Pancreas (tissue), 10 donors: ENCODE measurements at regions not wholly inside any gene's neighbourhood (a gene's known extent, or its start where the extent isn't known, plus 50 kb on each side); places are given as distances from the start of the nearest gene placed in this dataset.

Experiments
- ATAC-seq, 4 donors: fragments of 200-7000 bp; cut with Tn5 transposase; one replicate each; pipeline versions ENCODE4 v1.8.0 to v1.9.1; 2020; ENCODE audit warnings: mild to moderate bottlenecking in 4 of 4, moderate library complexity in 4 of 4
- DNase-seq, 6 donors: peaks; one replicate each; pipeline ENCODE4 v3.0.0-alpha.2; 2020
- FAIRE-seq: peaks from 2 replicates; lab custom pipeline; 2012; peaks lifted over from hg19 to GRCh38; lab: Jason Lieb, UNC
- H3K27ac ChIP-seq, 4 donors: fragments of 200-600 bp; sonication (generic); 1 replicate in 3 of 4; 2 replicates in 1 of 4; pipeline versions ENCODE4 v1.5.0 to v1.8.0; 2020
- H3K27me3 ChIP-seq, 4 donors: fragments of 200-600 bp; one replicate each; pipeline ENCODE4 v1.8.0; 2021
- H3K36me3 ChIP-seq, 3 donors: fragments of 200-600 bp; sonication (generic) in 1 of 3; one replicate each; pipeline versions ENCODE4 v1.5.0 to v1.8.0; 2020 to 2021
- H3K4me1 ChIP-seq, 3 donors: fragments of 200-600 bp; one replicate each; pipeline ENCODE4 v1.8.0; 2021
- H3K4me3 ChIP-seq, 4 donors: fragments of 200-600 bp; sonication (generic) in 2 of 4; one replicate each; pipeline versions ENCODE4 v1.5.0 to v1.8.0; 2020 to 2021
- H3K9me3 ChIP-seq, 4 donors: fragments of 200-600 bp; one replicate each; pipeline ENCODE4 v1.8.0; 2021
- WGBS, 2 donors: extraction: QIAGEN DNeasy Blood & Tissue Kit; methylation state at CpG; one replicate each; pipeline ENCODE4 v1.1.7; 2013; 5-methylcytosine and 5-hydroxymethylcytosine counted together
- intact Hi-C, 3 donors: fragments of 100-400 bp; cut with DNase I; formaldehyde crosslinking; loops; one replicate each; pipeline versions ENCODE4 v1.11.1 to v1.14.2; 2022
- TF ChIP-seq, protein P1 (sequence below), 4 donors: fragments of 200-600 bp; sonication (generic) in 3 of 4; IDR thresholded peaks; one replicate each; pipeline versions ENCODE4 v1.5.0 to v1.8.0; 2021; ENCODE audit warnings: antibody characterized with exemption in 4 of 4
- donor health status: healthy with polysubstance abuse.
- donor health status: DM: no; HTN: no; CAD: no; lungs with moderate emphysema.
- donor health status: DM: no; HTN: no; CAD: no.
- donor health status: control.
- donor health status: control.
- donor health status: Bipolar disorder and iron deficiency.
- donor health status: DM: yes; HTN: yes; CAD: no.
- donor health status: DM: no; HTN: no; CAD: no.
- donor health status: DM: no; HTN: no; CAD: no.
- donor health status: DM: yes; HTN: yes; CAD: no.

DNA sequence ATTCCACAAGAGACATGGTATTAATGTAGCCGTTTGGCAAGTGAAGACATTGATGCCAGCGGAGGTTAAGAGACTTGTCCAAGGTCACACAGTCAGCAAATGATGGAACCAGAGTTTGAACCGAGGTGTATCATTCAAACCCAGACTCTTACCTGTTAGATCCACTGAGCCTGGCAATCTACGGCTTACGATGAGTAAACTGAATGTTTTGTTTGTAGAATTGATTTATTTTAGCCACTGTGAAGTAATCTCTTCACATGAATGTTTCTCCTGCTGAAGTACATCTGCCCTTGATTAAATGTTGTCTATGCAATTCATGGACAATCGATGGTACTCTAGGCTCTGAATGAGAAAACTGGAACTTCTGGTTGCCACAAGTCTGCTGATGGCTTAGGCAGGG, 155.5 kb upstream of the NAV2 start:
- H3K27me3 ChIP-seq: no peaks in the 10 kb centered on the region
- intact Hi-C loops: loop anchor here in 1 of 3 donors (5.0 kb wide), 1 partner anchor 485 kb away; no protein-coding TSS in a partner anchor
- H3K9me3 ChIP-seq: no peaks in the 10 kb centered on the region
- H3K4me3 ChIP-seq: no peak overlapping the region
- no peaks in the 10 kb centered on the region for H3K36me3 ChIP-seq
- DNase-seq: no peak
- WGBS, 2 donors: 16 to 19% methylated on average over 6 of the region's 6 CpGs
- no peak for FAIRE-seq
- no peaks in the 10 kb centered on the region for H3K4me1 ChIP-seq
- ATAC-seq: no peak
- no peak overlapping the region for H3K27ac ChIP-seq
- TF ChIP-seq, protein P1, sequence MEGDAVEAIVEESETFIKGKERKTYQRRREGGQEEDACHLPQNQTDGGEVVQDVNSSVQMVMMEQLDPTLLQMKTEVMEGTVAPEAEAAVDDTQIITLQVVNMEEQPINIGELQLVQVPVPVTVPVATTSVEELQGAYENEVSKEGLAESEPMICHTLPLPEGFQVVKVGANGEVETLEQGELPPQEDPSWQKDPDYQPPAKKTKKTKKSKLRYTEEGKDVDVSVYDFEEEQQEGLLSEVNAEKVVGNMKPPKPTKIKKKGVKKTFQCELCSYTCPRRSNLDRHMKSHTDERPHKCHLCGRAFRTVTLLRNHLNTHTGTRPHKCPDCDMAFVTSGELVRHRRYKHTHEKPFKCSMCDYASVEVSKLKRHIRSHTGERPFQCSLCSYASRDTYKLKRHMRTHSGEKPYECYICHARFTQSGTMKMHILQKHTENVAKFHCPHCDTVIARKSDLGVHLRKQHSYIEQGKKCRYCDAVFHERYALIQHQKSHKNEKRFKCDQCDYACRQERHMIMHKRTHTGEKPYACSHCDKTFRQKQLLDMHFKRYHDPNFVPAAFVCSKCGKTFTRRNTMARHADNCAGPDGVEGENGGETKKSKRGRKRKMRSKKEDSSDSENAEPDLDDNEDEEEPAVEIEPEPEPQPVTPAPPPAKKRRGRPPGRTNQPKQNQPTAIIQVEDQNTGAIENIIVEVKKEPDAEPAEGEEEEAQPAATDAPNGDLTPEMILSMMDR (IDR thresholded peaks at IDR 0.05): no peak

DNA sequence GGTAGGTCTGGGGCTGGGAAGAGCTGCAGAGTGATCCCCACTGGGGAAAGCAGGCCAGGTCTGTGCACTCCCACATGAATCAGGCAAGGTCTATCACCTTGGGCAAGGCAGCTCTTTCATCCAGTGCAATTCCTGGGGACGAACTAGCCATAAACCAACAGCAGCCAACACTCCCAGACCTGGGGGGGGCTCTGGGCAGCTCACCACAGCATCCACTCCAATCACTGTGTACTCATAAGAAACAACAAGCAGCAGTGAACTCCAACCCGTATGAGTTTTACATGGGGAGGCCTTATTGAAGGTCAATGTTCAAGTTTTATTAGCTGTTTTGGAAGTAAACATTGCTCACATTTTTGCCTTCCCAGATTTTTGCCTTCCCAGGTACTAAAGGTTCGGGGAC, 157.4 kb upstream of the NAV2 start:
- H3K27ac ChIP-seq: no peak overlapping the region
- H3K36me3 ChIP-seq: no peaks in the 10 kb centered on the region
- FAIRE-seq (no peak), DNase-seq (no peak), ATAC-seq (no peak)
- H3K9me3 ChIP-seq: no peaks in the 10 kb centered on the region
- intact Hi-C loops: loop anchor here in 1 of 3 donors (5.0 kb wide), 1 partner anchor 483 kb away; no protein-coding TSS in a partner anchor
- H3K27me3 ChIP-seq: no peaks in the 10 kb centered on the region
- no peaks in the 10 kb centered on the region for H3K4me1 ChIP-seq
- no peak overlapping the region for H3K4me3 ChIP-seq
- TF ChIP-seq, protein P1 (IDR thresholded peaks at IDR 0.05): no peak
- WGBS, 2 donors: 38 to 40% methylated on average over 3 of the region's 3 CpGs

DNA sequence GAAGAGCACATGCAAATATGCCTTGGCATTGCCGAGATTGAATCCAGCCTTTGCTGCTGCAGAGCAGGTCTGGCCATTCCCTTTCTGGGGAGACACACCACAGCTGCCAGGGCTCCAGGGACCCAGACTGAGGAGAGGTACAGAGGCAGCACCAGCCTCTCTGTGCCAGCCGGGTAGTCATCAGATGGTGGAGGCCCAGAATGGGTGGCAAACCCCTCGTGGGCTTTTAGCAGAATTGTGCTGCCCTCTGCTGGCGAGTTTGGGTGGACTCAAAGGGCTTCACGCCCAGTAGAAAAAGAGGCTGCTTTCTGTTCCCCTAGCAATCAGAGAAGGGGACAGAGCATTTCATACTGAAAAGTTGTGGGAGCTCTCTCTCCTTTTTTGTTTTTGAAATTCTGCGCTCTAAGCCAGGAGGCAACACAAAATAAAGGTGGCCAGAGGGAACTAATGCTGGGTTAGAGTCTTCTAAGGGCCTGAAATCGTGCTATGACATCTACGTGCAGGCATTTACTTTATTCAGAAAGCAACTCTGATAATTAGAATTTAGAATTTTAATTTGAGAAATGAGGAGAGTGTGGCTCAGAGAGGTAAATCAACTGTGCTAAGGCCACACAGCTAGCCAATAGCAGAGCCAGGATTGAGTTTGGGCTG, 158.8 kb upstream of the NAV2 start:
- intact Hi-C loops: loop anchor here in 2 of 3 donors (2.0 to 5.0 kb wide), 3 partner anchors 237 to 481 kb away; no protein-coding TSS in a partner anchor
- TF ChIP-seq, protein P1 (IDR thresholded peaks at IDR 0.05): peak; percentile 72 to 87 (median 79)
- Histone ChIP-seq H3K36me3 (no peaks in the 10 kb centered on the region), H3K4me1 (no peaks in the 10 kb centered on the region), H3K4me3 (no peak overlapping the region), H3K9me3 (no peaks in the 10 kb centered on the region), H3K27ac (no peak overlapping the region), H3K27me3 (no peaks in the 10 kb centered on the region)
- 36 to 41% methylated on average over 8 of the region's 8 CpGs for WGBS, 2 donors
- FAIRE-seq (no peak), DNase-seq (peak; percentile 62 to 95 (median 88)), ATAC-seq (peak; percentile 86 to 93 (median 90))

DNA sequence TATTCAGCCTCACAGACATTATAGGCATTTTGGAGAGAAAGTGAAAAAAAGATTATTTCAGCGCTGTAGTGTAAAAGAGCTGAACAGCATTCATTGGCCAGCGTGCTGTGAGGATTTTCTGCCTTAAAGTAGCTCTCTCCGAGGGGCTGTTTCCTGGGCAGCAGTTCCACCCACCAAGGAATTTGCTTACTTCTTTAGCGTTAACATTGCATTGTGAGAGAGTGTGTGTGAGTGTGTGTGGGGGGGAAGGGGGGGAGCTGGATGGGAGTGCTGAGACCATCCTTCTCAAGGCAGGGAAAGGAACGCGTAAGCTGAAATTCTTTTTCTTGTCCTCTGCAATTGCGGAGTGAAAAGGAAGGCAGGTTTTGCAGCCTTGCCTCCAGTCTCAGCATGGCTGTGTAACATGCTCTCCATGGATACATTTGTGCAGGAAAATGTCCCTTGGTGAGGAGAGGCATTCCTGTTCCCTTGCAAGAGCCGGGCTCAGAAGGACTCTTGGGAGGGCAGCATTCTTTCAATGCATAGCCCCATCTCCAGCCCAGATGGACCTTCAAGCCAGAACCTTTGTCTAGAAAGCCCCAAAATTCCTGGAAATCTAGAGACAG, 159.9 kb upstream of the NAV2 start:
- Histone ChIP-seq H3K27me3 (no peaks in the 10 kb centered on the region), H3K27ac (no peak overlapping the region), H3K36me3 (no peaks in the 10 kb centered on the region), H3K9me3 (no peaks in the 10 kb centered on the region), H3K4me1 (no peaks in the 10 kb centered on the region), H3K4me3 (no peak overlapping the region)
- DNase-seq: no peak
- FAIRE-seq: no peak
- WGBS, 2 donors: 84% methylated on average over 8 of the region's 8 CpGs
- TF ChIP-seq, protein P1 (IDR thresholded peaks at IDR 0.05): no peak
- intact Hi-C loops: loop anchor here in 2 of 3 donors (2.0 to 5.0 kb wide), 3 partner anchors 235 to 480 kb away; no protein-coding TSS in a partner anchor
- ATAC-seq: no peak

DNA sequence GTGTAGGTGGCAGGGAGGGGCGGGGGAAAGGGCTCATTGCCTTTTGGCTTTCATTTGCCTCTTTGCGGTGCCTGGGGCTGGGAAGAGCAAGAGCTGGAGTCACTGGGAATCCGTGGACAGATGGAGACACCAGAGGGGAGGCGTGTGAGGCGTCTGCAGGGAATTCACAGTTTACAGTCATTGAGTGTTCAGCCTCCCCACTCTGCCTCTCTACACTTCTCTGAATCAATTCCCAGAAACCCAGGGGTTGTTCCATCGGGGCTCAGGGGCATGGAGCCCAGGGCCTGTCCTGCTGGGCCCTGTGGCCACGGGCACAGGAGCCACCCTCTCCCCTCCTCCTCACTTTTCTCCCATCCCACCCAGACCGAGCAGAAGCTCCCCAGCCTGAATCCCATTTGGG, 160.5 kb upstream of the NAV2 start:
- Histone ChIP-seq H3K27me3 (no peaks in the 10 kb centered on the region), H3K4me3 (no peak overlapping the region), H3K4me1 (no peaks in the 10 kb centered on the region), H3K36me3 (no peaks in the 10 kb centered on the region), H3K27ac (no peak overlapping the region), H3K9me3 (no peaks in the 10 kb centered on the region)
- intact Hi-C loops: loop anchor here in 2 of 3 donors (2.0 to 5.0 kb wide), 3 partner anchors 235 to 479 kb away; no protein-coding TSS in a partner anchor
- ATAC-seq (no peak), FAIRE-seq (no peak), DNase-seq (no peak)
- 75% methylated on average over 8 of the region's 8 CpGs for WGBS, 2 donors
- TF ChIP-seq, protein P1 (IDR thresholded peaks at IDR 0.05): no peak
